ENCODE measurements at regions not wholly inside any gene's neighbourhood (a gene's known extent, or its start where the extent isn't known, plus 50 kb on each side); places are given as distances from the start of the nearest gene placed in this dataset.

DNA sequence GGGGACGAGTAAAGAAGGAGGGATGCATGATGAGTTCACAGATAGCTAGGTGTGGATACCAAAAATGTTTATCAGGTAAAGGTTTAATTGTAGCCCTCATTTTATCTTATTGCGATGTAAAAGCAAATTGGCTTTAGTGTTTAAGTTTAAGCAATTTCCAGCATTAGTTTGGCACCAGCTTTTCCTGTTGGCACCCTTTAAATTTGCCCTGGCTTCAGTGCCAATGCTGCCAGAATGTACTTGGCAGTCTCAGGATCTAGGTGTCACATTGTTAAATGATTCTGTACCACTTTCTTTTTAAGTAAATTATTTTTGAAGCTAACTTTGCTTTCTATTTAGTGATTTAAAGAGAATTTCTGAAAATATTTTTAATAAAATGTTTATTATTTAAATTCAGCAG lies 681.8 kb downstream of the PCDH18 start:
- no peak for ATAC-seq (replicated peaks in 1 of 2)
- no peak overlapping the region for H3K4me3 Mint-ChIP-seq
- H3K27me3 Mint-ChIP-seq (ENCODE audit: low read depth), result no peaks in the 10 kb centered on the region
- H3K36me3 Mint-ChIP-seq (ENCODE audit: insufficient read depth in 2 of 2), result no peaks in the 10 kb centered on the region
- H3K4me1 Mint-ChIP-seq (ENCODE audit: low read depth), result no peaks in the 10 kb centered on the region
- no peak overlapping the region for H3K27ac Mint-ChIP-seq
- no peak for DNase-seq
- peaks cover 7% of the 10 kb centered on the region in 2 donors for H3K9me3 Mint-ChIP-seq

DNA sequence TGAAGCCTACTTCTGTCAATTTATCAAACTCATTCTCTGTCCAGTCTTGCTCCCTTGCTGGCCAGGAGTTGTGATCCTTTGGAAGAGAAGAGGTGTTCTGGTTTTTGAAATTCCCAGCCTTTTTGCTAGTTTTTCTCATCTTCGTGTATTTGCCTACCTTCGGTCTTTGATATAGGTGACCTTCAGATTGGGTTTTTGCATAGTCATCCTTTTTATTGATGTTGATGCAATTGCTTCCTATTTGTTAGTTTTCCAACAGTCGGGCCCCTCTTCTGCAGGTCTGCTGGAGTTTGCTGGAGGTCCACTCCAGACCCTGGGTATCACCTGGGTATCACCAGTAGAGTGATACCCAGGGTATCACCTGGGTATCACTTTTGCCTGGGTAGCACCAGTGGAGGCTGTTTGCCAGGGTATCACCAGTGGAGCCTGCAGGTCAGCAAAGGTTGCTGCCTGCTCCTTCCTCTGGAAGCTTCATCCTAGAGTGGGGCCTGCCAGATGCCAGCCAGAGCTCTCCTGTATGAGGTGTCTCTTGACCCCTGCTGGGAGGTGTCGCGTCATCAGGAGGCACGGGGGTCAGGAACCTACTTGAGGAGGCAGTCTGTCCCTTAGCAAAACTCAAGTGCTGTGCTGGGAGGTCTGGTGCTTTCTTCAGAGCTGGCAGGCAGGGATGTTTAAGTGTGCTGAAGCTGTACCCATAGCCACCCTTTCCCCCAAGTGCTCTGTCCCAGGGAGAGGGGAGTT lies 684.2 kb downstream of the PCDH18 start:
- peaks cover 8 to 14% of the 10 kb centered on the region in 2 donors for H3K9me3 Mint-ChIP-seq
- H3K4me3 Mint-ChIP-seq, result no peak overlapping the region
- DNase-seq, result no peak
- H3K4me1 Mint-ChIP-seq (ENCODE audit: low read depth), result no peaks in the 10 kb centered on the region
- no peaks in the 10 kb centered on the region for H3K36me3 Mint-ChIP-seq (ENCODE audit: insufficient read depth in 2 of 2)
- H3K27ac Mint-ChIP-seq, result no peak overlapping the region
- no peaks in the 10 kb centered on the region for H3K27me3 Mint-ChIP-seq (ENCODE audit: low read depth)
- ATAC-seq (replicated peaks in 1 of 2), result no peak

DNA sequence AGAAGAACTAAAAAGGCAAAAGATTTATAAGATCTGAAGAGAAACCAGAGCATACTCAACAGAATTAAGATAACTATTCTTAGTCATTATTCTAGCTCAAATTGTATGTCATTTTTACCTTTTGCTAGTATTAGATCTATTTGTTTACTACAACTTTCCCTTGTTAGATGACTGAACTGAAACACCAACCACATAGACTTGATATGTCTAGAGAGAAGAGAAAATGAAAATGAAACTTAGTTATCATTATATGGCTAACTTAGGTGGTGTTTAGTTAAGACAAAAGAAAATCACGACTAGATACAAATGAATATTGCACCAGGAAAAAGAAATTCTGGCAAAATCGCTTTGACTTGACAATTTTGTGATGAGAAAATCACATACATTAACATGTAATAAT lies 690.8 kb downstream of the PCDH18 start:
- peaks cover 10 to 18% of the 10 kb centered on the region in 2 donors for H3K9me3 Mint-ChIP-seq

DNA sequence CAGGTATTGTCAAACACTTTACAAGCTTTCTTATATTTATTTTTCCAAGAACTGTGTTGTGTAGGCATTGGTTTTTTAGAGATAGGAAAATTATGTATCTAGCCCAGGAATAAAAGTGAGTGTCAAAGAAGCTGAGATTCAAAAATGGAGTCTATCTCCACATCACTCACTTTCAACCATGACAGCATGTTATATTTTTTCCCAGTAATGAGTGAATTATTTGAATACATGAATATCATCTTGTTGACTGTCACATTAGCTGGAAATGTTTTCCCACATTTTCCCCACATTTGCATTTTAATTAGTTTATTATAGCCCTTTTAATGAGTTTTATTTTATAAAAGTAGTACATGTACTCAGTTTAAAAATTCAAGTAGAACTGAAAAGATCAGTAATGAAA lies 693.7 kb downstream of the PCDH18 start:
- Mint-ChIP-seq H3K27ac (no peak overlapping the region), H3K4me1 (ENCODE audit: low read depth) (no peaks in the 10 kb centered on the region), H3K9me3 (peaks cover 3 to 11% of the 10 kb centered on the region in 2 donors), H3K27me3 (ENCODE audit: low read depth) (no peaks in the 10 kb centered on the region), H3K36me3 (ENCODE audit: insufficient read depth in 2 of 2) (peaks cover 2 to 3% of the 10 kb centered on the region in 2 donors), H3K4me3 (no peak overlapping the region)
- ATAC-seq (replicated peaks in 1 of 2) (no peak), DNase-seq (no peak)

More for the DNA sequence above, 690.8 kb downstream of the PCDH18 start:
- H3K4me1 Mint-ChIP-seq (ENCODE audit: low read depth), result no peaks in the 10 kb centered on the region
- no peak overlapping the region for H3K4me3 Mint-ChIP-seq
- peaks cover 2 to 3% of the 10 kb centered on the region in 2 donors for H3K36me3 Mint-ChIP-seq (ENCODE audit: insufficient read depth in 2 of 2)
- H3K27me3 Mint-ChIP-seq (ENCODE audit: low read depth), result no peaks in the 10 kb centered on the region
- no peak overlapping the region for H3K27ac Mint-ChIP-seq
- no peak for DNase-seq
- no peak for ATAC-seq (replicated peaks in 1 of 2)

DNA sequence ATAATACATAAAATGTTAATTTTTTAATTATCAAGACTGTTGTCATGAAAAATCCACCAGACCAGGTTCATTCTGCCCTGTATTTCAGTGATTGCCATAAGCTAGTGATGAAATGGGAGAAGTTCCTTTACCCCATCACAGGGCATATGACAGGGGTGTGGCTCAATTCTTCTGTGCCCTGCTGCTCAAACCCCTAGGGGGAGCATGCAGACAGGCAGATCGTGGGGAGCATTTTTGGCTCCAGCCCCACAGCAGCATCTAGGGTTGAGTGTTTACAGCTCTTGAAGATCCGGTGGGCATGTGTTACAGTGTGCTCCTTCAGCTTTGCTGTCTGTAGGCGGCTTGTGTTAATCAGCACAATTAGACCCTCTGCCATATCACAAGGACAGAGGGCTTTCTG lies 700.7 kb downstream of the PCDH18 start:
- DNase-seq, result no peak
- H3K9me3 Mint-ChIP-seq, result peaks cover 0 to 6% of the 10 kb centered on the region in 2 donors
- H3K4me3 Mint-ChIP-seq, result no peak overlapping the region
- H3K4me1 Mint-ChIP-seq (ENCODE audit: low read depth), result no peaks in the 10 kb centered on the region
- ATAC-seq (replicated peaks in 1 of 2), result no peak
- H3K36me3 Mint-ChIP-seq (ENCODE audit: insufficient read depth in 2 of 2), result peaks cover 0 to 2% of the 10 kb centered on the region in 2 donors
- no peaks in the 10 kb centered on the region for H3K27me3 Mint-ChIP-seq (ENCODE audit: low read depth)
- no peak overlapping the region for H3K27ac Mint-ChIP-seq

DNA sequence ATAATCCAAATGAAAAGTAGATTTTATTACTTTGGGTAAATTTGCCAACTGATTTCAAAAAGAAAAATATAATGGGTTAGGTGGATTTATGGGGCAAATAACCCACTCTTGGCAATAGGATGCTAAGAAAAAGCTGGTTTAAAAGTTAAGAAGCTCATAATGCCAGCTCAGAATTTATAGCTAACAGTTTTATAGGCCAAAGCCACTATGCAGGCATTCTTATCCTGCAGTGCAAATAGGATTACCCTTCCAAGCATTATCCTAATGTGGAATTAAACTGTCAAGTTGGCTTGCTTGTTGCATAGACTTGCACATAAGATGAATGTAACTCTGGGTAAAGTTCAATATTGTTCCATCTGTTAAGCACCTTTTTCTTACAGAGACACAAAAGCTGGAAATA lies 703.0 kb downstream of the PCDH18 start:
- Mint-ChIP-seq H3K27ac (no peak overlapping the region), H3K36me3 (ENCODE audit: insufficient read depth in 2 of 2) (peaks cover 0 to 2% of the 10 kb centered on the region in 2 donors), H3K9me3 (peaks cover 0 to 6% of the 10 kb centered on the region in 2 donors), H3K27me3 (ENCODE audit: low read depth) (no peaks in the 10 kb centered on the region), H3K4me3 (no peak overlapping the region), H3K4me1 (ENCODE audit: low read depth) (no peaks in the 10 kb centered on the region)
- ATAC-seq (replicated peaks in 1 of 2) (no peak), DNase-seq (no peak)

DNA sequence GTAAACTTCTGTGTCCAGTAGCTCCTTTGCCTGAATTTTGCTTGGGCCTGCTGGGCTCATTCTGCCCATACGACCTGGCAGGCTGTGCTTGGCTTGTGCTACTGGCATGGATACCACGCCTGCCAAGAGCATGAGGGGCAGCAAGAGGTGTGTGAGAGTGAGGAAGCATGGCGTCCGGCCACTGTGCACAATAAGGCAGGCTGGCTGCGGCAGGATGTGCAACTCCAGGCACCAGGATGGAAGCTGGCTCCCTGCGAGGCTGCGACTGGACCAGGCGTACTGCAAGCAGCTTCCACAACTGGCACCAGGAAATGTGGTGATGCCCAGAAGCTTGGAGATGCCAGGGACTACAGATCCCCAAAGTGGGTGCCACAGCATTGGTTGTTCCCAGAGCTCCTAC lies 709.3 kb downstream of the PCDH18 start:
- Mint-ChIP-seq H3K4me1 (ENCODE audit: low read depth) (no peaks in the 10 kb centered on the region), H3K36me3 (ENCODE audit: insufficient read depth in 2 of 2) (no peaks in the 10 kb centered on the region), H3K27me3 (ENCODE audit: low read depth) (no peaks in the 10 kb centered on the region), H3K27ac (no peak overlapping the region), H3K4me3 (no peak overlapping the region), H3K9me3 (no peaks in the 10 kb centered on the region)
- DNase-seq, result no peak
- ATAC-seq (replicated peaks in 1 of 2), result no peak

DNA sequence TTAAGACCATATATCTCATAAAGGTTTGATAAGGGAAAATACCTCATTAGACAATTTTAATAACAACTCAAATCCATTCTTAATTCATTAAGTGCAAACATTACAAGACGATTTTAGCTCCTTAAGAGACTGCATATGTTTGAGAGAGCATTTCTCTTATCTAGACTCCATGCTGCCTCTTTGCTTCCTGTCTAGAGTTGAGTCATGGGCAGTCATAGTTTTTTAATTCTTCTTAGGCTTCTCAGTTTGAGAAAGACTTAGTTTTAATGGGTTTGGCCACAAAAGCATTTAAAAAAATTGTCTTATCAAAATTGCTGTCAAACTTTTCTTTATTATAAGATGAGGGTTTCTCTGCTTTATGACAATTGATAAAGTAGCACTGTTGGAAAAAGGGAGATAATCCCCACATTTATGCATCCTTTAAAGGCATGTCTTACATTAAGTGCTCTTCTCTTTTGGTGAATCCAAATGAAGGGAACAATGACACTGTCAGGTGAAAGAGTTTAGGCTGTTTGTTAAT lies 713.4 kb downstream of the PCDH18 start:
- no peak overlapping the region for H3K4me3 Mint-ChIP-seq
- no peak overlapping the region for H3K27ac Mint-ChIP-seq
- no peaks in the 10 kb centered on the region for H3K36me3 Mint-ChIP-seq (ENCODE audit: insufficient read depth in 2 of 2)

DNA sequence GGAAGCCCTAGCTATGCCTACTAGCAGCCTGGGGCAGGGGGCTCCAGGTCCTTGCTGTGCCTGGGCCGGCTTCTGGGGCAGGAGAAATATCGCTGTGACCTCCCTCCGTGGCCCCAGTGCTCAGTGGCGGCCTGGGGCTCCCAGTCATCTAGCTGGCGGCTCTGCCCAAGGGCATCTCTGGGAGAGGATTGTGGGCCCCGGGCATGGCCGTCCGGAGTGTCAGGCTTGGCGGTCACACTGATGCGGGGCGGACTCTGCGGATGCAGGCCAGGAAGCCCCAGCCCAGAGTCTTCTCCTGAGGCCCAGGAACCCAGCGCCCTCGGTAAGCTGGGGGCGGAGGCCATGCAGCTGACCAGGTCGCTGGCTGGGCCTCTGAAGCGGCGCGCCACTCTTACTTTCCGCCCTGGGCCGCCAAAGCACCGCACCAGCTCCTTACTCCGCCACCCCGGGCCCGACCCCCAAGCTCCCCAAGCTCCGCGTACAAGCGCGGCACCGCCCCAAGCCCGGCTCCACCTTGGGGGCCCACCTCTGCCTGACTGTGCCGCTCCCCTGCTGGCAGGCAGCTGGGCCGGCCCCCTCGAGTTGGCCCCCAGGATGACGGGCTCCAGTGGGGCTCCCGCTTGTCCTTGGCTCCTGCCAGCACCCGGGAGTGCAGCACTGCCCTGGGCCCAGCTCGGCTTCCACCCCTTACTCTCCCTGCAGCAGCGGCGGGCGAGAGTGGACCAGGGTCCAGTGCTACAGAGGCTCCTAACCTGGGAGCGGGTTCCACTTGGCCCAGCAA lies 720.0 kb downstream of the PCDH18 start:
- ATAC-seq (replicated peaks in 1 of 2), result no peak
- Mint-ChIP-seq H3K27me3 (ENCODE audit: low read depth) (no peaks in the 10 kb centered on the region), H3K9me3 (peaks cover 0 to 4% of the 10 kb centered on the region in 2 donors), H3K4me1 (ENCODE audit: low read depth) (no peaks in the 10 kb centered on the region), H3K4me3 (no peak overlapping the region), H3K36me3 (ENCODE audit: insufficient read depth in 2 of 2) (no peaks in the 10 kb centered on the region), H3K27ac (no peak overlapping the region)
- DNase-seq, result no peak

More for the DNA sequence above, 713.4 kb downstream of the PCDH18 start:
- DNase-seq (no peak), ATAC-seq (replicated peaks in 1 of 2) (no peak)
- Mint-ChIP-seq H3K27me3 (ENCODE audit: low read depth) (no peaks in the 10 kb centered on the region), H3K9me3 (no peaks in the 10 kb centered on the region), H3K4me1 (ENCODE audit: low read depth) (no peaks in the 10 kb centered on the region)

DNA sequence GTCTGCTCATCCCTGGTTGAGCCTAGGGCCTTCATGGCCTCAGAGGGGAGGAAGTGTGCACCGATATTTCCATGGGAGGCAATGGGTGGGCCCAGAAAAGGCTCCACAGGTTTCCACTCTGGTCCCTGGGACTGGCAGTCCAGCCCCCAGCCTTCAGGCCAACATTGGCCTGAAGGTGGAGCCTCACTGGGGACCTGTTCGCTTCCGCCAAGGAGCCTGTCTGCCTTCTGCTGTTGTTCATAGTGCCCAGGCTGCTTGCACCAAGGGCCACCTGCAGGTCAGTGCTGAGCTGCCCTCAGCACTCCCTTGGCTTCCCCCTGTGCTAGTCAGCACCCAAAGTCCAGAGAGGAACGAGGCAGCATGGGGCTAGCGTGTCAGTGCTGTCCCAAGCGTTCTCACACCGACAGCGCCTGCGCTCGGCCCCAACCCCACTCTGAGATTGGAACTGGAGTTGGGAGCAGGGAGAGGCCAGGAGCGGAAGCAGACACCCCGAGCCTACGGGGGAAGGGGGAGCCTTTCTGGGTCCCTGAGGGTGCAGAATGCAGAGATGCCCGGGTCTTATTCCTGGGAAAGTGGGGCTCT lies 720.7 kb downstream of the PCDH18 start:
- Mint-ChIP-seq H3K36me3 (ENCODE audit: insufficient read depth in 2 of 2) (no peaks in the 10 kb centered on the region), H3K4me1 (ENCODE audit: low read depth) (no peaks in the 10 kb centered on the region), H3K9me3 (peaks cover 0 to 4% of the 10 kb centered on the region in 2 donors), H3K27me3 (ENCODE audit: low read depth) (no peaks in the 10 kb centered on the region), H3K4me3 (no peak overlapping the region), H3K27ac (no peak overlapping the region)
- no peak for DNase-seq
- ATAC-seq (replicated peaks in 1 of 2), result no peak

DNA sequence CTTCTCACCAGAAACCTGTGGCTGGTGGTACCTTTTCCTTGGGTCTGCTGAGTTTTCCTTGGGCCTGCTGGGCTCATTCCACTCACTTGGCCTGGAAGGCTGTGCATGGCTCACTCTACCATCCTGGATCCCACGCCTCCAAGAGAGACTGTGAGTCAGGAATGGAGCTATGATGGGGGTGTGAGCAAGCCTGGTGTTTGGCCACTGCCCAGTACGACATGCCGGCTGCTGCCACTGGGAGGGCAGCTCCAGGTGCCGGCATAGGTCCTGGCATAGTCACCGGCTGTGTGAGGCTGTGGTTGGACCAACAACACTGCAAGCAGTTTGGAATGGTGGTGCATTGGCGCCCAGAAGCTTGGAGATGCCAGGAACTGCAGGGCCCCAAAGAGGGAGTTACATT lies 721.7 kb downstream of the PCDH18 start:
- peaks cover 0 to 4% of the 10 kb centered on the region in 2 donors for H3K9me3 Mint-ChIP-seq
- no peaks in the 10 kb centered on the region for H3K4me1 Mint-ChIP-seq (ENCODE audit: low read depth)
- no peak overlapping the region for H3K27ac Mint-ChIP-seq
- ATAC-seq (replicated peaks in 1 of 2), result no peak
- H3K27me3 Mint-ChIP-seq (ENCODE audit: low read depth), result no peaks in the 10 kb centered on the region
- H3K4me3 Mint-ChIP-seq, result no peak overlapping the region
- H3K36me3 Mint-ChIP-seq (ENCODE audit: insufficient read depth in 2 of 2), result no peaks in the 10 kb centered on the region
- no peak for DNase-seq

DNA sequence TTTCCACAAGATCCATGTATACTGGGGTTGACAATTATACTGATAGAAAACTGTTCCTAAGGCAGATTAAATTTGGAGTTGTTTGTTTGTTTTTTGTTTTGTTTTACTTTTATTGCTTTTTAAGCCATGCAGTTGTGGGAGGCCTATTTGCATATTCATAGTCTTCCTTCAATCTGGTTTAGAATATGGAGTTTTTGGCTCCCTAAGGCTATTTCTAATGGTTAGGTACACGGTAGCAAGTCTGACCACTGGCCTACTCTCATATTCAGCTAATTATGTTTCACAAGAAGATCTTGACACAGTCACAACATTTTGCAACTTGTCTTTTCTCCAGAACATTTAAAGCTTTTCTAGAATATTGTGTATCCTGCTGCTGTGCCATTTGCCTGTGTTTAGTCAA lies 725.5 kb downstream of the PCDH18 start:
- DNase-seq (no peak), ATAC-seq (replicated peaks in 1 of 2) (no peak)
- Mint-ChIP-seq H3K4me1 (ENCODE audit: low read depth) (no peaks in the 10 kb centered on the region), H3K4me3 (no peak overlapping the region), H3K9me3 (peaks cover 4% of the 10 kb centered on the region in 2 donors), H3K36me3 (ENCODE audit: insufficient read depth in 2 of 2) (peaks cover 0 to 2% of the 10 kb centered on the region in 2 donors), H3K27ac (no peak overlapping the region), H3K27me3 (ENCODE audit: low read depth) (no peaks in the 10 kb centered on the region)

DNA sequence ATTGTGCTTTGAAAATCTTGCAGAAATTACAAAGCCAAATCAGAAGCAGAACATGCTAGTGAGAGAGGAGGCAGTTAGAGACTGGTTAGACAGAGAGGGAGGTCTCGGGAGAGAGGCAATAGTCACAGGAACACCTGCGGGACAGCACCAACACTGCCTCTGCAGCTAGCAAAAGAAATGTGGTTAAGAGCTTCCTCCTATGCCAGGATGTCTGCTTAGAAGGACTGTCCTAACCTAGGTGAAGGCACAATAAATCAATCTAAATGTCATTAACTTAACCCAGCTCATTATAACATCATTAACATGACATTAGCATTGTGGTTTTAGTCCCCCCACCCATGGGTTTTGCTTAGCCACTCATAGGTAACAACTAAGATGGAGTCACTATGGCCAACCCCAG lies 726.7 kb downstream of the PCDH18 start:
- Mint-ChIP-seq H3K27me3 (ENCODE audit: low read depth) (no peaks in the 10 kb centered on the region), H3K27ac (no peak overlapping the region), H3K4me1 (ENCODE audit: low read depth) (no peaks in the 10 kb centered on the region), H3K36me3 (ENCODE audit: insufficient read depth in 2 of 2) (peaks cover 0 to 2% of the 10 kb centered on the region in 2 donors), H3K4me3 (no peak overlapping the region), H3K9me3 (peaks cover 4% of the 10 kb centered on the region in 2 donors)
- ATAC-seq (replicated peaks in 1 of 2), result no peak
- no peak for DNase-seq
